Astrocyte of the hippocampus (primary cell): ENCODE measurements at regions not wholly inside any gene's neighbourhood (a gene's known extent, or its start where the extent isn't known, plus 50 kb on each side); places are given as distances from the start of the nearest gene placed in this dataset.

Experiments
- DNase-seq: peaks from one replicate; pipeline ENCODE4 v3.0.0; 2011; ENCODE audit warnings: low read depth, low spot score

DNA sequence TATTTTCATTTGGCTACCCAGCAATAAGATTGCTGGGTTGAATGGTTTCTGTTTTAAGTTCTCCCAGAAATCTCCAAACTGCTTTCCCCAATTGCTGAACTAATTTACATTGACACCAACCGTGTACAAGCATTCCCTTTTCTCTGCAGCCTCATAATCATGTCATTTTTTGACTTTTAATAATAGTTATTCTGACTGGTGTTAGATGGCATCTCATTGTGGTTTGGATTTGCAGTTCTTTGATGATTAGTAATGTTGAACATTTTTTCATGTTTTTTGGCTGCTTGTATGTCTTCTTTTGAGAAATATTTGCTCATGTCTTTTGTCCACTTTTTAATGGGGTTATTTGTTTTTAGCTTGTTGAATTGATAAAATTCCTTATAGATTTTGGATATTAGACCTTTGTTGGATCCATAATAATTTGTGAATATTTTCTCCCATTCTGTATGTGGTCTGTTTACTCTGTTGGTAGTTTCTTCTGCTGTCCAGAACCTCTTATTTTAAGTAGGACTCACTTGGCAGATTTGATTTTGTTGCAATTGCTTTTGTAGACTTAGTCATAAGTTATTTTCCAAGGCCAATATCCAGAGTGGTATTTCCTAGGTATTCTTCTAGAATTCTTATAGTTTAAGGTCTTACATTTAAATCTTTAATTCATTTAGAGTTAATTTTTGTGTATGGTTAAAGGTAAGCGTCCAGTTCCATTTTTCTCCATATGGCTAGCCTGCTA lies 793.7 kb downstream of the BRINP1 start:
- DNase-seq = no peak

- DNase-seq = peak; percentile 58
Observed at GRCh38 chr9:118577121-118577520, 792.1 kb downstream of the BRINP1 start.

DNA sequence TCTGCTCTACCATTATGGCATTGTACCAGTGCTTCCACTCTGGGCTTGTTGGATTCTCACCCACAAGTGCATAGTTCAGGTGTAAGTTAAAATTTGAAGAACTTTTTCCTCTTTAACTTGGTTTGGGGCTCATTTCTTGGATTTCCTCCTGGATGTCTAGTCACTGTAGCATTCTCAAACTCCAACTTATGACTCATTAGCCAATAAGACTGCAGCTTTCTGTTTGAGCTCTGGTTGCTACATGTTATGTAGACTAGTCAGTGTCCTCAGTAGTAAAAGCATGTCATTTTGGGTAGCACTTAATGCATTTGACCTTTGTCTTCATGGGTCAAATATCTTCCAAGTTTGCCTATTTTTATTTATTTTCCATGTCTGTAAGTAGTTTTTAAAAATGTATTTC lies 790.8 kb downstream of the BRINP1 start:
- peak; percentile 48 for DNase-seq

- DNase-seq = no peak
Observed at GRCh38 chr9:118583414-118583813, 785.8 kb downstream of the BRINP1 start.

DNA sequence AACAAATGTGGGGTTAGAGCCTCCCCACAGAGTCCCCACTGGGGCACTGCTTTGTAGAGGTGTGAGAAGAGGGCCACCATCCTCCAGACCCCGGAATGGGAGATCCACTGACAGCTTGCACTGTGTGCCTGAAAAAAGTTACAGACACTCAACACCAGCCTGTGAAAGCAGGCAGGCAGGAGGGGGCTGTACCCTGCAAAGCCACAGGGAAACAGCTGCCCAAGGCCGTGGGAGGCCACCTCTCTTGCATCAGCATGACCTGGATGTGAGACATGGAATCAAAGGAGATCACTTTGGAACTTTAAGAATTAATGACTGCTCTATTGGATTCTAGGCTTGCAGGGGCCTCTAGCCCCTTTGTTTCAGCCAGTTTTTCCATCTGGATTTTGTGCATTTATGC lies 782.3 kb downstream of the BRINP1 start:
- no peak for DNase-seq

- no peak for DNase-seq
Observed at GRCh38 chr9:118594428-118594827, 774.8 kb downstream of the BRINP1 start.

DNA sequence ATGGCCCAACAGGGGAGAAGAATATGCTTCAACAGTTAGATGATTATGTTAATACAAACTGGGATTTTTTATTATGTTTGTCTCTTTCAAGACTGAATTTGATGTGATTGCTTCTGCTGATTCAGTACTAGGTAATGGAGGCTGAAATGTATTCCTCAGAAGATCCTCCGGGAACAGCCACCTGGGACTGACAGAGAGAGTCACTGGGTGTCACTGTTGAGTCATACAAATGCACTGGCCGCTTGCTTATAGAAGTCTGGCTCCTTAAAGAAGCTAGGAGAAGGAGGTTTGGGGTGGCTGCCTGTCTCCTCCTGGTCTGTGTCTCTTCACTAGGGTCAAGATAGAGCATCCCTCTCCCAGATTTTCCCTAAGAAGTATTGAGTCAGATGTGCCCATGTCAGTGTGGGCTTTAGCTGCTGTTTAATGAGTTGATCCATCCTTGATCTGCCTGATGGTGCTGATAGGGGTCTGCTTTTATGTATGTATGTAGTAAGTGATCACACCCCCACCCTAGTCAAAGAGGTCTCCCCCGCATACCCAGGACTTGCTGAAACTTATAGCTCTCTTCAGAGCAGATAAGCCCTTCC lies 773.4 kb downstream of the BRINP1 start:
- peak; percentile 74 for DNase-seq

DNA sequence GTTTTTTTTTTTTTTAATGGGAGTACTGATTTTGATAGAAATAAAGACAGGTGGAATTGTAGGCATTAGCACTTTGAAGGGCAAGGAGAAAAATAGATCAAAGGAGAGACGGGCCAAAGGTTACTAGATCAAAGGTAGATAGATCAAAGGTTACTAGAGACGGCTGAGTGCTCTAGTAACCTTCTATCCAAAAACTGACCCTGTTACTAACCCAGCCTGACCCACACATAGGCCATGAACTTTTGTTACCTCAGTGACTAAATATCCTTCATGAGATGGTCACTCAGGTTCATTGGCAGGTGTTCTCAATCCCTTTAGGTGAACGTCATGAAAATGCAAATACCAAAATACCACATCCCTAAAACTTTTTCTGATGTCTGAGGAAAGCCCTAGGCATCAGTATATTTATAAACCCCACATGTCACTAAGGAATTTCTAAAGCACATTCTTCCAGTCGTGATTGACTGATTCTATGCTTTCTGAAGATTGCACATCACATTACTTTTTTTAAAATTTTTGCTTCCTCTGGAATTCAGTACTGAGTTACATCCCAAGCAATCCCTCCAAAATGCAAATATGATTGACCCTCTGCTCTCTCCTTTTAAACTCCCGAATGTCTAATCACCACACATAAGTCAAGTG lies 772.7 kb downstream of the BRINP1 start:
- DNase-seq = peak; percentile 10

- DNase-seq = no peak
Observed at GRCh38 chr9:118606668-118607067, 762.6 kb downstream of the BRINP1 start.

GRCh38 chr9:118609355-118610044 lies 759.7 kb downstream of the BRINP1 start:
- DNase-seq = peak; percentile 35

GRCh38 chr9:118612201-118612600 lies 757.0 kb downstream of the BRINP1 start:
- no peak for DNase-seq

DNA sequence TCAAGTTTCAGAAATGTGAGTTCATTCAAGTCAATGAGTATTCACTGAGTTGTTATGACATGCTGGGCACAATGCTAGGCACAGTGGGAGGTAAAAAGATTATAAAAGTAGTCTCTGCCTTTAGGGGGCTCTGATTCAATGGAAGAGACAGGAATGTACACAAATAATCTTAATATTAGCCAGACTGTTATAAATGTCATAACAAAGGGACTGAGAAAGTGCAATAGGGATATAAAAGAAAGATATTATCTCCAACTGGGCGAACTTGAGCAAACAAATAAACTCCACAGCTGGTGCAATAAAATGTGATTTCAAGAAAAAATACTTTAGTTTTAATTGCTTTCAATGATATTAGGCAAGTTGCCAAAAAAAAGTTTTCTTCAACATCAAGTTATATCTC lies 755.2 kb downstream of the BRINP1 start:
- DNase-seq = no peak

- no peak for DNase-seq
Observed at GRCh38 chr9:118618084-118618483, 751.2 kb downstream of the BRINP1 start.

DNA sequence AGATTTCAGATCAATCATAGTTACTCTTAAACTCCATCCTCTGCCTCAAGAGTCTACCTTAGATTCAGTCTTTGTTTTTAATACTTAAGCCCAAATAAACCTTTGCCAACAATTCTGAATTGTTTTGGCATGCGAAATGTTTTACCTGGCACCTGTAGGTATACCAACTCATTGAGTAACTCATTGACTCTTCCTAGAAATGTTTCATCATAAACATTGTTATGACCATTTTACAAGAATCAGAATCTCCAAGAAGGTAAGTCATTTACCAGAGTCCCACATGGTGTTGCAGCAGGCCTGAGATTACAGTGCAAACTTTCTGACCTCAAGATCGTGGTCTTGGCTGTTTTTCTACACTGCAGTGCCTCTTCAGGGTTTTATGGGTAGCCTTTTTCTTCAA lies 750.4 kb downstream of the BRINP1 start:
- DNase-seq = no peak

DNA sequence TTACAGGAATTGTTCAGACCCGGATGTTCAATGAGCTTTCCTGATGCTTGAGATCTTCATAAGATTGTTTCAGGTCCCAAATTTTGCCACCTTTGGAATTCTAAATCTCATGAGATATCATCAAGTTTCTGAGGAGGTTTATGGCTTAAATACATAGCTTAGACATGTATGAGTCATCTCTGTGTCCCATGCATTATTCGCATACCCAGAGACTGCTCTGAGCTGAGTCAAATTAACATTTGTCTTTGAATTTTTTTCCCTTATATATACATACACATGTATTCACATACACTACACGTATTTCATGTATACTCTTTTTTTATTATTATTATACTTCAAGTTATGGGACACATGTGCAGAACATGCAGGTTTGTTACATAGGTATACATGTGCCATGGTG lies 744.6 kb downstream of the BRINP1 start:
- no peak for DNase-seq

GRCh38 chr9:118630079-118630478 lies 739.2 kb downstream of the BRINP1 start:
- no peak for DNase-seq

- no peak for DNase-seq
Observed at GRCh38 chr9:118630931-118631595, 738.2 kb downstream of the BRINP1 start.

- no peak for DNase-seq
Observed at GRCh38 chr9:118631956-118632355, 737.3 kb downstream of the BRINP1 start.

GRCh38 chr9:118635416-118635815 lies 733.8 kb downstream of the BRINP1 start:
- no peak for DNase-seq

GRCh38 chr9:118637681-118638080 lies 731.6 kb downstream of the BRINP1 start:
- DNase-seq = peak; percentile 16

DNA sequence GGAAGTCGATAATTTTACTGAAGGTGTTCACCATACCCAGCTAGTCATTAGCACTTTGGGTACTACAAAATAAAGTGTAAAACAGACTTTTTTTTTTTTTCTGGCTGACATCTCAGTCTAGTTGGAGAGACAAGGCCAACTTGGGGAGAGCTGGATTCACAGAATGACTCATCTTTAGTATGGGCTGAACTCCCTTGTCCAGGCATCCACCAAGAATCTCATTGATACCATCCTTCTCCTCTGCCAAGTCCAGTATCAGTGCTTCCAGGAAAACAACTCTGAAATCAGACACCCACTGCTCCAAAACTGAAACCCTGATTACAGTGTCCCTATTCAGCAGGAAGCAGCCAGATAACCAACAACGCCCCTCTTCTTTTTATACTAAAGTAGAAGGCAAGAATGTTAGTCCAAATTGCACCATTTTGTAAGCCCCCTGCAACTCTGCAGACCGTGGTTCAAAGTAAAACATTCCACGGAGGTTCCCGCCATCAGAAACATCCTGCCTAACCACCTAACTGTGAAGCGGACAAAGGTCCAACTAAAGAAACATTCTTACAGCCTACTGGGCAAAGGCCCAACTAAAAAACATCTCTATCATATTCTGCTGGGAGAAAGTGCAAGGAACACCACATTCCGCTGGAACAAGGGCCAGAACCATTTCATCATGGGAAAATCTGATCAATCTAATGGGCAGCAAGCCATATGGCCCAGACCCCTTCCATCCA lies 728.2 kb downstream of the BRINP1 start:
- DNase-seq = peak; percentile 46
